Transverse colon (tissue), 4 donors: ENCODE measurements at regions not wholly inside any gene's neighbourhood (a gene's known extent, or its start where the extent isn't known, plus 50 kb on each side); places are given as distances from the start of the nearest gene placed in this dataset.

ENCODE experiments used
- DNase-seq: peaks from one replicate; pipeline ENCODE4 v3.0.0-alpha.2; 2019
- H3K27ac ChIP-seq, 4 donors: fragments of 200-600 bp; sonication (generic); 2 replicates each; pipeline ENCODE4 v1.5.1; 2016 to 2018; ENCODE audit warnings: inconsistent platforms in 4 of 4
- H3K27me3 ChIP-seq: fragments of 200-600 bp; sonication (generic); 2 replicates; pipeline ENCODE4 v1.5.1; 2017; ENCODE audit warnings: inconsistent platforms
- H3K36me3 ChIP-seq, 4 donors: fragments of 200-600 bp; sonication (generic); 2 replicates each; pipeline ENCODE4 v1.5.1; 2017 to 2019; ENCODE audit warnings: inconsistent platforms in 4 of 4
- H3K4me1 ChIP-seq, 4 donors: fragments of 200-600 bp; sonication (generic); 2 replicates each; pipeline ENCODE4 v1.5.1; 2017 to 2020; ENCODE audit warnings: inconsistent platforms in 4 of 4
- H3K4me3 ChIP-seq, 4 donors: fragments of 200-600 bp; sonication (generic); 1 replicate in 1 of 4; 2 replicates in 3 of 4; pipeline versions ENCODE4 v1.5.1 to v1.6.1; 2017 to 2019; ENCODE audit warnings: inconsistent platforms in 4 of 4
- H3K9me3 ChIP-seq, 2 donors: fragments of 200-600 bp; sonication (generic); 2 replicates each; pipeline ENCODE4 v1.5.1; 2017 to 2019; ENCODE audit warnings: inconsistent platforms in 2 of 2
- EP300 ChIP-seq: sonication (generic); formaldehyde crosslinking; IDR thresholded peaks from one replicate; pipeline ENCODE4 v1.6.1; 2017; ENCODE audit warnings: antibody characterized with exemption, low read depth
- POLR2A ChIP-seq: fragments of 450-650 bp; IDR thresholded peaks from one replicate; pipeline ENCODE4 v1.6.1; 2016; ENCODE audit warnings: antibody characterized with exemption, mild to moderate bottlenecking, moderate library complexity
- POLR2AphosphoS5 ChIP-seq, 3 donors: sonication (generic); formaldehyde crosslinking; IDR thresholded peaks; one replicate each; pipeline ENCODE4 v1.6.1; 2016; ENCODE audit warnings: antibody characterized with exemption in 3 of 3
- WGBS, 2 donors: methylation state at CpG; one replicate each; pipeline ENCODE4 v1.1.5; 2018; ENCODE audit warnings: low coverage in 1 of 2; 5-methylcytosine and 5-hydroxymethylcytosine counted together
- in situ Hi-C, 4 donors: fragments of 200-750 bp; cut with MboI; loops; one replicate each; pipeline versions ENCODE4 v1.15.0 to v1.15.1; 2017; ENCODE audit warnings: low sequenced_read_pairs in 3 of 4, low pct_ligation_motif_present in 1 of 4, low pct_unique_long_range_greater_than_20kb in 1 of 4
- intact Hi-C: fragments of 100-400 bp; cut with DNase I; formaldehyde crosslinking; loops from one replicate; pipeline ENCODE4 v1.15.1; 2023; ENCODE audit warnings: low total_unique reads
- TF ChIP-seq, protein P1 (sequence below), 5 experiments: fragments of 200-600 bp in 3 of 5; fragments of 450-650 bp in 2 of 5; sonication (generic) in 3 of 5; IDR thresholded peaks; 1 replicate in 2 of 5; 2 replicates in 3 of 5; pipeline ENCODE4 v1.5.1; 2016 to 2017; ENCODE audit warnings: antibody characterized with exemption in 5 of 5, inconsistent platforms in 3 of 5, mild to moderate bottlenecking in 2 of 5, moderate library complexity in 1 of 5

DNA sequence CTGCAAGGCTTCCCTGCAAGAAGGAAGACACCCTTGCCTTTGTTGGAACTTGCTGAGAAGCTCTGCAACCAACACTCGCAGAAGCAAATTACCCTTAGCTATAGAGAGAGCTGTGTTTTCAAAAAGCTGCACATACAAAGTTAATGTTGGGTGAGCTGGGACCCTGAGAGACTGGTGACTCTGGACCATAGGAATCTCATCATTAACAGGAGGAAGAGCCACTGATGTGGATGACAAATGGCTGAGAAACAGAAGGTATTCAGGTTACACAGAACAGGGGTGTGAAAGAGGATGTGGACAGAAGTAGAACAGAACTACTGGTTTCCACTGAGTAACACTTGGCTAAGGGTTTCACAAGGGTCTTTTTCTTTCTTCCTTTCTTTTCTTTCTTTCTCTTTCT, 493.5 kb downstream of the IRX1 start:
- in situ Hi-C loops (no loop called here), intact Hi-C loops (no loop called here)
- no peak overlapping the region for H3K4me3 ChIP-seq
- DNase-seq, result no peak
- no peaks in the 10 kb centered on the region for H3K9me3 ChIP-seq
- WGBS, 2 donors, result 74% methylated on average over 1 of the region's 1 CpG; no CpG with 5 or more reads in 1 of the 2 donors
- H3K27ac ChIP-seq, result no peak overlapping the region
- TF ChIP-seq, protein P1, sequence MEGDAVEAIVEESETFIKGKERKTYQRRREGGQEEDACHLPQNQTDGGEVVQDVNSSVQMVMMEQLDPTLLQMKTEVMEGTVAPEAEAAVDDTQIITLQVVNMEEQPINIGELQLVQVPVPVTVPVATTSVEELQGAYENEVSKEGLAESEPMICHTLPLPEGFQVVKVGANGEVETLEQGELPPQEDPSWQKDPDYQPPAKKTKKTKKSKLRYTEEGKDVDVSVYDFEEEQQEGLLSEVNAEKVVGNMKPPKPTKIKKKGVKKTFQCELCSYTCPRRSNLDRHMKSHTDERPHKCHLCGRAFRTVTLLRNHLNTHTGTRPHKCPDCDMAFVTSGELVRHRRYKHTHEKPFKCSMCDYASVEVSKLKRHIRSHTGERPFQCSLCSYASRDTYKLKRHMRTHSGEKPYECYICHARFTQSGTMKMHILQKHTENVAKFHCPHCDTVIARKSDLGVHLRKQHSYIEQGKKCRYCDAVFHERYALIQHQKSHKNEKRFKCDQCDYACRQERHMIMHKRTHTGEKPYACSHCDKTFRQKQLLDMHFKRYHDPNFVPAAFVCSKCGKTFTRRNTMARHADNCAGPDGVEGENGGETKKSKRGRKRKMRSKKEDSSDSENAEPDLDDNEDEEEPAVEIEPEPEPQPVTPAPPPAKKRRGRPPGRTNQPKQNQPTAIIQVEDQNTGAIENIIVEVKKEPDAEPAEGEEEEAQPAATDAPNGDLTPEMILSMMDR (IDR thresholded peaks at IDR 0.05), result no peak
- TF ChIP-seq EP300 (no peak), POLR2AphosphoS5 (IDR thresholded peaks at IDR 0.05) (no peak), POLR2A (no peak)
- H3K27me3 ChIP-seq, result no peaks in the 10 kb centered on the region
- H3K36me3 ChIP-seq, result no peaks in the 10 kb centered on the region
- no peaks in the 10 kb centered on the region for H3K4me1 ChIP-seq

DNA sequence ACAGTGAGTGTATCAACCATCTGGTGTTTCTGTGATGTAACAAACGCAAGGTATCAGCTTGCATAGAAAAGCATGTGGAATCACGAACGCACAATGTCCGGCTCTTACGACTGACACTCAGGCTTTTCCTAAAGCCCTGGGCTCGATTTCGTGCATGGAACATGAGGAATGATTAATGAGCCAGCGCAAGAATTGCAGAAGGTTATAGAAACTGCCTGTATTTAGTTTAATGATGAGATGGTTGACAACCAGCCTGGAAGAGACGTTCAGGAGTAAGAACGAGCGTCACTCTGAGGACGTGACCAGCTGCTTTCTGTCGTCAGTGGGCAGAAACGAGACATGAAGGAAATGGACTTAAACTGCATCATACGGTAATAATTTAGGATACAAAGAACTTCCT, 497.6 kb downstream of the IRX1 start:
- no peak overlapping the region for H3K27ac ChIP-seq
- no peak overlapping the region for H3K4me3 ChIP-seq
- in situ Hi-C loops, result no loop called here
- DNase-seq, result no peak
- intact Hi-C loops, result no loop called here
- H3K9me3 ChIP-seq, result no peaks in the 10 kb centered on the region
- 81 to 86% methylated on average over 9 to 15 of the region's 15 CpGs for WGBS, 2 donors
- TF ChIP-seq EP300 (no peak), POLR2A (no peak), POLR2AphosphoS5 (IDR thresholded peaks at IDR 0.05) (no peak)
- TF ChIP-seq, protein P1 (IDR thresholded peaks at IDR 0.05), result no peak
- no peaks in the 10 kb centered on the region for H3K36me3 ChIP-seq
- H3K27me3 ChIP-seq, result no peaks in the 10 kb centered on the region
- no peaks in the 10 kb centered on the region for H3K4me1 ChIP-seq

DNA sequence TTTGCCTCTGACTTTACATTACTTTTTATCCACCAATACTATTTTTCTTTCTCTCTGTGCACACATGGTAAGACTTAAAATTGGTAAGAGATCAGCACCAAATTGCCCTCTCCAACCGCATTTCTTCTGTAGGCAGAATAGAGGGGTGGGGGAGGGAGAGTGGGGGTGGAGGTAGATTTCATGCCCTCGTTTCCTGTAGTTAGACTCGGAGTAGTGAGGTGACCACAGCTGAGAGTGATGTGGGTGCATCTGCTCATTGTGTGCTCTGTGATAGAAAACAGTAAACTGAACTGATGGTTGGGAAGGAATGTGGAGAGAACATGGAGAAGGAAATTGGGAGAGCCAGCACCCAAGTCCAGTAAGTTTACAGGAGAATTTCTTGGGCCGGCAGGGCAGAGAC, 498.3 kb downstream of the IRX1 start:
- intact Hi-C loops, result no loop called here
- 41 to 73% methylated on average over 2 to 4 of the region's 4 CpGs for WGBS, 2 donors
- H3K4me1 ChIP-seq, result no peaks in the 10 kb centered on the region
- TF ChIP-seq POLR2AphosphoS5 (IDR thresholded peaks at IDR 0.05), result no peak
- TF ChIP-seq, protein P1 (IDR thresholded peaks at IDR 0.05), result no peak
- TF ChIP-seq POLR2A, result no peak
- TF ChIP-seq EP300, result no peak
- in situ Hi-C loops, result no loop called here
- H3K9me3 ChIP-seq, result no peaks in the 10 kb centered on the region
- H3K4me3 ChIP-seq, result no peak overlapping the region
- DNase-seq, result no peak
- H3K27me3 ChIP-seq, result no peaks in the 10 kb centered on the region
- H3K27ac ChIP-seq, result no peak overlapping the region
- no peaks in the 10 kb centered on the region for H3K36me3 ChIP-seq

DNA sequence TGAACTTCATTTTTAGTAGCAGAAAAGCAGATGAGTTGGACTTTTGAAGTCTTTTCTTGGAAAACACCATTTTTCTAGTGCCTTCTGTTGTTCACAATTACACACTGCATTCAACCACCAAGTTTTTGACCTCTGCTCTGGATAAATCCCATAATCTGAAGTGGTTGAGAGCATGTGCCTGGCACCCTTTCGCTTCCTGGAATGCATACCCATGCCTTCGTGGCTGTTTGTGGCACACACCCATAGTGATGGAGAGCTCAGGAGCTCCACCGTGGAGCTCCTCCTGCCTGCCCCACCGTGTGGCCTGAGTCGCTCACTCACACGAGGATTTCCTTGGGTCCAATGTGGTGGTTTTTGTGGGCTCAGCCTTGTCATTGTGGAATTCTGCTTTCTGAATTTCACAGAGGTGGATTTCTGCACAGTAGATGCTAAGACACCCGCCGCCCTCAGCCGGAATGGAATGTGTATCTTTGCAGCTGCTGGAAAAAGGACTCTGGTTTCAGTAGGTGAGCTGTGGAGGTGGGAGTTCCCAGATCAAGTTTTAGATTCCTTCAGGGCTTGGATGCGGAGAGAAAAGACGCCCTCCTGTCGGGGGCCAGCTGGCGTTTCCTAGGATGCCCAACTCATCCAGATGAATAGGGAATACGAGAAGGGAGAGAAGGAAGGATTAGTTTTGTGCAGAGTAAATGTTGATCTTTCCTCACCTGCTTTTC, 500.4 kb downstream of the IRX1 start:
- no peaks in the 10 kb centered on the region for H3K36me3 ChIP-seq
- WGBS, 2 donors, result 78 to 100% methylated on average over 1 to 14 of the region's 14 CpGs
- no peak for DNase-seq
- no peak overlapping the region for H3K4me3 ChIP-seq
- in situ Hi-C loops (no loop called here), intact Hi-C loops (no loop called here)
- no peak for TF ChIP-seq POLR2A
- TF ChIP-seq EP300, result no peak
- TF ChIP-seq, protein P1 (IDR thresholded peaks at IDR 0.05), result no peak
- no peak for TF ChIP-seq POLR2AphosphoS5 (IDR thresholded peaks at IDR 0.05)
- H3K27ac ChIP-seq, result no peak overlapping the region
- H3K9me3 ChIP-seq, result no peaks in the 10 kb centered on the region
- H3K27me3 ChIP-seq, result no peaks in the 10 kb centered on the region
- no peaks in the 10 kb centered on the region for H3K4me1 ChIP-seq
